ENCODE measurements at regions not wholly inside any gene's neighbourhood (a gene's known extent, or its start where the extent isn't known, plus 50 kb on each side); places are given as distances from the start of the nearest gene placed in this dataset.

- H3K4me3 ChIP-seq = no peak overlapping the region
- no peaks in the 10 kb centered on the region for H3K4me1 ChIP-seq (ENCODE audit: low read depth)
- no peaks in the 10 kb centered on the region for H3K36me3 ChIP-seq (ENCODE audit: low read depth)
- DNase-seq = no peak
- intact Hi-C loops (cut with DNase I, micrococcal nuclease) = no loop called here
- no peak for TF ChIP-seq CTCF (IDR thresholded peaks at IDR 0.05)
- no peaks in the 10 kb centered on the region for H3K9me3 ChIP-seq
- no peak for ATAC-seq
Measured at GRCh38 chr6:126797981-126798380, 320.5 kb upstream of the RSPO3 start.

GRCh38 chr6:126803769-126804168, 314.7 kb upstream of the RSPO3 start:
- Histone ChIP-seq H3K4me3 (no peak overlapping the region), H3K4me1 (ENCODE audit: low read depth) (no peaks in the 10 kb centered on the region), H3K9me3 (no peaks in the 10 kb centered on the region), H3K36me3 (ENCODE audit: low read depth) (no peaks in the 10 kb centered on the region)
- DNase-seq = no peak
- intact Hi-C loops (cut with DNase I, micrococcal nuclease) = no loop called here
- ATAC-seq = no peak
- no peak for TF ChIP-seq CTCF (IDR thresholded peaks at IDR 0.05)

GRCh38 chr6:126804332-126805064, 314.0 kb upstream of the RSPO3 start:
- DNase-seq = peak in 1 of 3 donors; percentile 47
- peak; percentile 30 for TF ChIP-seq CTCF (IDR thresholded peaks at IDR 0.05)
- peak; percentile 36 for ATAC-seq
- Histone ChIP-seq H3K4me1 (ENCODE audit: low read depth) (no peaks in the 10 kb centered on the region), H3K36me3 (ENCODE audit: low read depth) (no peaks in the 10 kb centered on the region), H3K9me3 (no peaks in the 10 kb centered on the region), H3K4me3 (no peak overlapping the region)
- intact Hi-C loops (cut with DNase I, micrococcal nuclease) = no loop called here

GRCh38 chr6:126805861-126806260, 312.6 kb upstream of the RSPO3 start:
- intact Hi-C loops (cut with DNase I, micrococcal nuclease) = no loop called here
- no peak for TF ChIP-seq CTCF (IDR thresholded peaks at IDR 0.05)
- no peak for ATAC-seq

DNA sequence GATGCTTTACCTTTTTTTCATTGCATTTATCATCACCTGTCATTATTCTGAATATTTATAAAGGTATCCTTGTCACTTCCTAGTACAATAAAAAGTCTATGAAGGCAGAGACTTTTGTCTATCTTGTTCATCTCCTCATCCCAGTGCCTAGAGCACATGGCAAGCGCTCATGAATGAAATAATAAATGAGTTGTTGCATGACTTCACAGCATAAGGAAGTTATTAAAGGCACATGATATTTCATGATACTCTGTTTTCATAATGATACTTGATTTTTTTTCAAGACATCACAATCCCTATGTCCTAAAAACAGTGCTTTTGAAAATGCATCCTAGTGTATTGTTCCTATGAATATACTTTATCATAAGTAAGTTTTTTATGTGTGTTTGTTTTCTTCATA, 310.6 kb upstream of the RSPO3 start:
- intact Hi-C loops (cut with DNase I, micrococcal nuclease) = no loop called here
- no peak for DNase-seq
- Histone ChIP-seq H3K4me1 (ENCODE audit: low read depth) (no peaks in the 10 kb centered on the region), H3K36me3 (ENCODE audit: low read depth) (no peaks in the 10 kb centered on the region), H3K9me3 (no peaks in the 10 kb centered on the region), H3K4me3 (no peak overlapping the region)
- no peak for ATAC-seq
- no peak for TF ChIP-seq CTCF (IDR thresholded peaks at IDR 0.05)

More at GRCh38 chr6:126805861-126806260, 312.6 kb upstream of the RSPO3 start:
- H3K4me3 ChIP-seq = no peak overlapping the region
- no peak for DNase-seq
- no peaks in the 10 kb centered on the region for H3K9me3 ChIP-seq
- H3K4me1 ChIP-seq (ENCODE audit: low read depth) = no peaks in the 10 kb centered on the region
- H3K36me3 ChIP-seq (ENCODE audit: low read depth) = no peaks in the 10 kb centered on the region
